Osteoblast (primary cell): ENCODE measurements at regions not wholly inside any gene's neighbourhood (a gene's known extent, or its start where the extent isn't known, plus 50 kb on each side); places are given as distances from the start of the nearest gene placed in this dataset.
"Not testable (repeated sequence)": the region's sequence is repeated elsewhere in the genome, so short reads cannot be mapped to it uniquely, and the experiment has no call there.

Source experiments
- DNase-seq: peaks from one replicate; pipeline ENCODE4 v3.0.0; 2011; ENCODE audit warnings: low spot score, mixed read lengths; ENCODE audit not compliant: insufficient read length; ENCODE audit errors: missing footprints
- H2AFZ ChIP-seq: 2 replicates; pipeline ENCODE4 v1.6.0; 2011; ENCODE audit warnings: mild to moderate bottlenecking, low read length
- H3K27ac ChIP-seq: 2 replicates; pipeline ENCODE4 v1.5.1; 2011; ENCODE audit warnings: mild to moderate bottlenecking, low read depth, low read length, moderate library complexity
- H3K27me3 ChIP-seq: 2 replicates; pipeline ENCODE4 v1.6.0; 2012; ENCODE audit warnings: mild to moderate bottlenecking, control low read depth, inconsistent platforms, low read length, moderate library complexity; ENCODE audit not compliant: insufficient read depth
- H3K36me3 ChIP-seq: 2 replicates; pipeline ENCODE4 v1.5.1; 2011; ENCODE audit warnings: mild to moderate bottlenecking, low read length, control low read depth, moderate library complexity; ENCODE audit not compliant: insufficient read depth
- H3K4me1 ChIP-seq: 2 replicates; pipeline ENCODE4 v1.5.1; 2011; ENCODE audit warnings: mild to moderate bottlenecking, low read length, control low read depth, moderate library complexity; ENCODE audit not compliant: insufficient read depth
- H3K4me2 ChIP-seq: 2 replicates; pipeline ENCODE4 v1.6.0; 2011; ENCODE audit warnings: mild to moderate bottlenecking, low read length; ENCODE audit not compliant: insufficient read depth
- H3K4me3 ChIP-seq: fragments of 200-600 bp; sonication (generic); 3 replicates; pipeline ENCODE4 v1.5.1; 2012; ENCODE audit warnings: mild to moderate bottlenecking, low read length, inconsistent platforms; ENCODE audit not compliant: insufficient read depth
- H3K79me2 ChIP-seq: 2 replicates; pipeline ENCODE4 v1.6.0; 2012; ENCODE audit warnings: mild to moderate bottlenecking, low read length, control low read depth, inconsistent platforms; ENCODE audit not compliant: insufficient read depth
- H3K9me3 ChIP-seq: 2 replicates; pipeline ENCODE4 v1.5.1; 2011; ENCODE audit warnings: low read depth, low read length, control low read depth
- H4K20me1 ChIP-seq: 2 replicates; pipeline ENCODE4 v1.6.0; 2012; ENCODE audit warnings: mild to moderate bottlenecking, low read length, control low read depth; ENCODE audit not compliant: insufficient read depth
- CTCF ChIP-seq: IDR thresholded peaks from 2 replicates; pipeline ENCODE4 v1.5.1; 2011; ENCODE audit warnings: mild to moderate bottlenecking, low read depth, low read length, moderate library complexity; ENCODE audit errors: extremely low read depth

GRCh38 chr6:106746652-106747051 is 117.3 kb downstream of the QRSL1 start:
- H3K4me3 ChIP-seq, result no peak overlapping the region
- peaks cover 6% of the 10 kb centered on the region for H3K4me1 ChIP-seq
- peak overlapping the region; percentile 64 for H3K27ac ChIP-seq
- no peaks in the 10 kb centered on the region for H4K20me1 ChIP-seq
- no peaks in the 10 kb centered on the region for H3K79me2 ChIP-seq
- TF ChIP-seq CTCF, result no peak
- no peak for DNase-seq
- H3K27me3 ChIP-seq, result peaks cover 20% of the 10 kb centered on the region
- no peaks in the 10 kb centered on the region for H3K9me3 ChIP-seq
- no peak overlapping the region for H2AFZ ChIP-seq
- peak overlapping the region; percentile 43 for H3K4me2 ChIP-seq
- H3K36me3 ChIP-seq, result no peaks in the 10 kb centered on the region

GRCh38 chr6:106745824-106746582 is 116.6 kb downstream of the QRSL1 start:
- Histone ChIP-seq H3K27me3 (peaks cover 20% of the 10 kb centered on the region), H2AFZ (no peak overlapping the region)

GRCh38 chr6:106745197-106745770 is 115.9 kb downstream of the QRSL1 start:
- H3K27ac ChIP-seq, result no peak overlapping the region
- no peak overlapping the region for H2AFZ ChIP-seq
- H3K27me3 ChIP-seq, result peaks cover 19% of the 10 kb centered on the region
- no peak for DNase-seq
- H3K4me2 ChIP-seq, result no peak overlapping the region
- no peaks in the 10 kb centered on the region for H3K36me3 ChIP-seq
- no peak overlapping the region for H3K4me3 ChIP-seq
- no peak for TF ChIP-seq CTCF
- H3K9me3 ChIP-seq, result no peaks in the 10 kb centered on the region
- H4K20me1 ChIP-seq, result no peaks in the 10 kb centered on the region
- H3K79me2 ChIP-seq, result no peaks in the 10 kb centered on the region
- H3K4me1 ChIP-seq, result peaks cover 6% of the 10 kb centered on the region

More at GRCh38 chr6:106745824-106746582, 116.6 kb downstream of the QRSL1 start:
- H3K9me3 ChIP-seq, result no peaks in the 10 kb centered on the region
- no peaks in the 10 kb centered on the region for H3K36me3 ChIP-seq
- DNase-seq, result no peak
- no peaks in the 10 kb centered on the region for H4K20me1 ChIP-seq
- H3K4me2 ChIP-seq, result peak overlapping the region; percentile 43
- no peak for TF ChIP-seq CTCF
- peak overlapping the region; percentile 64 for H3K27ac ChIP-seq
- H3K4me1 ChIP-seq, result peaks cover 6% of the 10 kb centered on the region
- H3K4me3 ChIP-seq, result no peak overlapping the region
- H3K79me2 ChIP-seq, result no peaks in the 10 kb centered on the region

GRCh38 chr6:106744781-106745180 is 115.4 kb downstream of the QRSL1 start:
- H3K4me3 ChIP-seq, result no peak overlapping the region
- H3K27ac ChIP-seq, result no peak overlapping the region
- H3K4me2 ChIP-seq, result no peak overlapping the region
- H3K9me3 ChIP-seq, result no peaks in the 10 kb centered on the region
- no peak overlapping the region for H2AFZ ChIP-seq
- H3K79me2 ChIP-seq, result no peaks in the 10 kb centered on the region
- no peaks in the 10 kb centered on the region for H3K36me3 ChIP-seq
- H4K20me1 ChIP-seq, result no peaks in the 10 kb centered on the region
- H3K4me1 ChIP-seq, result peaks cover 6% of the 10 kb centered on the region
- TF ChIP-seq CTCF, result no peak
- no peak for DNase-seq
- peaks cover 14% of the 10 kb centered on the region for H3K27me3 ChIP-seq

GRCh38 chr6:106744029-106744428 is 114.7 kb downstream of the QRSL1 start:
- not testable (repeated sequence) for H3K4me3 ChIP-seq, H3K36me3 ChIP-seq, H2AFZ ChIP-seq, H3K4me1 ChIP-seq, H3K79me2 ChIP-seq, H3K4me2 ChIP-seq, H4K20me1 ChIP-seq, H3K27ac ChIP-seq, H3K9me3 ChIP-seq, DNase-seq
- H3K27me3 ChIP-seq, result peaks cover 14% of the 10 kb centered on the region
